GM19240 (cell line): ENCODE measurements at regions not wholly inside any gene's neighbourhood (a gene's known extent, or its start where the extent isn't known, plus 50 kb on each side); places are given as distances from the start of the nearest gene placed in this dataset.

Source experiments
- DNase-seq: peaks from one replicate; pipeline ENCODE4 v3.0.0; 2011; ENCODE audit warnings: low spot score; ENCODE audit not compliant: insufficient read length

GRCh38 chr11:130583801-130584211 lies 135.4 kb downstream of the ADAMTS15 start:
- no peak for DNase-seq

GRCh38 chr11:130585545-130585944 lies 137.1 kb downstream of the ADAMTS15 start:
- no peak for DNase-seq

- DNase-seq = no peak
Measured at GRCh38 chr11:130587658-130588057, 139.2 kb downstream of the ADAMTS15 start.

- no peak for DNase-seq
Measured at GRCh38 chr11:130588471-130588870, 140.0 kb downstream of the ADAMTS15 start.

- no peak for DNase-seq
Measured at GRCh38 chr11:130592056-130592455, 143.6 kb downstream of the ADAMTS15 start.

GRCh38 chr11:130593064-130593463 lies 144.6 kb downstream of the ADAMTS15 start:
- DNase-seq = no peak

- no peak for DNase-seq
Measured at GRCh38 chr11:130598433-130598832, 150.0 kb downstream of the ADAMTS15 start.

GRCh38 chr11:130599073-130599654 lies 150.7 kb downstream of the ADAMTS15 start:
- DNase-seq = no peak

- DNase-seq = no peak
Measured at GRCh38 chr11:130600139-130600538, 151.7 kb downstream of the ADAMTS15 start.

- no peak for DNase-seq
Measured at GRCh38 chr11:130600616-130601015, 152.2 kb downstream of the ADAMTS15 start.

- DNase-seq = no peak
Measured at GRCh38 chr11:130601141-130601540, 152.7 kb downstream of the ADAMTS15 start.

- no peak for DNase-seq
Measured at GRCh38 chr11:130601764-130602460, 153.5 kb downstream of the ADAMTS15 start.

GRCh38 chr11:130602641-130603334 lies 154.3 kb downstream of the ADAMTS15 start:
- no peak for DNase-seq

GRCh38 chr11:130603335-130603906 lies 155.0 kb downstream of the ADAMTS15 start:
- no peak for DNase-seq

GRCh38 chr11:130604606-130605005 lies 156.2 kb downstream of the ADAMTS15 start:
- no peak for DNase-seq

- DNase-seq = no peak
Measured at GRCh38 chr11:130606178-130606577, 157.7 kb downstream of the ADAMTS15 start.

GRCh38 chr11:130606781-130607511 lies 158.5 kb downstream of the ADAMTS15 start:
- no peak for DNase-seq

GRCh38 chr11:130608287-130608686 lies 159.8 kb downstream of the ADAMTS15 start:
- no peak for DNase-seq

GRCh38 chr11:130609121-130610035 lies 160.9 kb downstream of the ADAMTS15 start:
- no peak for DNase-seq

GRCh38 chr11:130611791-130612251 lies 163.4 kb downstream of the ADAMTS15 start:
- no peak for DNase-seq
